Hepatocyte (in vitro differentiated cells): ENCODE measurements at regions not wholly inside any gene's neighbourhood (a gene's known extent, or its start where the extent isn't known, plus 50 kb on each side); places are given as distances from the start of the nearest gene placed in this dataset.

Experiments used
- DNase-seq: peaks from one replicate; pipeline ENCODE4 v3.0.0-alpha.2; 2016; ENCODE audit warnings: low spot score
- H2AFZ ChIP-seq: fragments of 200-600 bp; sonication (generic); 2 replicates; pipeline ENCODE4 v1.6.0; 2016; ENCODE audit warnings: antibody characterized with exemption, mild to moderate bottlenecking
- H3K27ac ChIP-seq: fragments of 200-600 bp; sonication (generic); 2 replicates; pipeline ENCODE4 v1.5.1; 2016; ENCODE audit warnings: mild to moderate bottlenecking
- H3K27me3 ChIP-seq: fragments of 200-600 bp; sonication (generic); 2 replicates; pipeline ENCODE4 v1.6.1; 2016
- H3K36me3 ChIP-seq: fragments of 200-600 bp; sonication (generic); replicated peaks from 2 replicates; pipeline ENCODE4 v1.5.1; 2016; ENCODE audit warnings: low read depth; ENCODE audit not compliant: insufficient read depth
- H3K4me1 ChIP-seq: fragments of 200-600 bp; sonication (generic); 2 replicates; pipeline ENCODE4 v1.5.1; 2016; ENCODE audit warnings: mild to moderate bottlenecking, moderate library complexity; ENCODE audit not compliant: insufficient read depth
- H3K4me2 ChIP-seq: fragments of 200-600 bp; sonication (generic); 2 replicates; pipeline ENCODE4 v1.6.0; 2016
- H3K4me3 ChIP-seq: fragments of 200-600 bp; sonication (generic); 2 replicates; pipeline ENCODE4 v1.5.1; 2016; ENCODE audit warnings: mild to moderate bottlenecking
- H3K79me2 ChIP-seq: fragments of 200-600 bp; sonication (generic); 2 replicates; pipeline ENCODE4 v1.6.0; 2017; ENCODE audit warnings: mild to moderate bottlenecking
- H3K9me2 ChIP-seq: fragments of 200-600 bp; sonication (generic); replicated peaks from 2 replicates; pipeline ENCODE4 v1.6.0; 2017; ENCODE audit warnings: mild to moderate bottlenecking; ENCODE audit not compliant: insufficient read depth
- H3K9me3 ChIP-seq: fragments of 200-600 bp; sonication (generic); 2 replicates; pipeline ENCODE4 v1.5.1; 2016; ENCODE audit warnings: low read depth, mild to moderate bottlenecking
- H4K20me1 ChIP-seq: fragments of 200-600 bp; sonication (generic); 2 replicates; pipeline ENCODE4 v1.6.0; 2016; ENCODE audit warnings: mild to moderate bottlenecking; ENCODE audit not compliant: insufficient read depth, poor library complexity, severe bottlenecking
- EZH2 ChIP-seq: fragments of 200-600 bp; sonication (generic); IDR thresholded peaks from 2 replicates; pipeline ENCODE4 v1.6.1; 2016; ENCODE audit warnings: antibody characterized with exemption, mild to moderate bottlenecking, borderline replicate concordance
- EZH2phosphoT487 ChIP-seq: fragments of 200-600 bp; sonication (generic); IDR thresholded peaks from one replicate; pipeline ENCODE4 v1.6.1; 2018; ENCODE audit warnings: antibody characterized with exemption, mild to moderate bottlenecking, low read depth, moderate library complexity; ENCODE audit not compliant: unreplicated experiment, severe bottlenecking
- WGBS: methylation state at CpG from one replicate; pipeline ENCODE4 v1.1.6; 2016; ENCODE audit warnings: low lambda C conversion rate; ENCODE audit errors: missing lambda C conversion rate; 5-methylcytosine and 5-hydroxymethylcytosine counted together
- TF ChIP-seq, protein P1 (sequence below): fragments of 200-600 bp; sonication (generic); IDR thresholded peaks from 2 replicates; pipeline ENCODE4 v1.5.1; 2016; ENCODE audit warnings: antibody characterized with exemption, mild to moderate bottlenecking; ENCODE audit not compliant: poor library complexity

DNA sequence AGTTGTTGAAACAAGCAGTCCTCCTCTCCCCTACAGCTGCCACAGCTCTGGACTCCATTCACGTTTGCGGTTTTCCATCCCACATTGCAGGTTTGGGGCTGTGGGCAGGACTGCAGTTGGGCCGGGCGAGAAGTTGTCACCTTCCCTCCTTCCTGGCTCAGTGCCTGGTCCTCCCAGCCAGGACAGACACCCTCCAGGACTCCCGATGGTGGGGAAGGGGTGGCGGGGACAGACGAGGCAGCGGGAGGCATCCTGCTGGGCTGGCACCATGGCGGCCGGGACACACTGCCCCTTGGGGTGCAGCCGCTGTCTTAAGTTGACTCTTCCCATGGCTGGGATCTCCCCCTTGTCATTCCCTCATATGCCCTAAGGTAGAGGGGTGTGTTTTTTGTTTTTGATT, 615.2 kb downstream of the BRD1 start:
- 89% methylated on average over 11 of the region's 11 CpGs for WGBS
- no peaks in the 10 kb centered on the region for H3K4me1 ChIP-seq
- no peak overlapping the region for H3K4me3 ChIP-seq
- H3K27me3 ChIP-seq: no peaks in the 10 kb centered on the region
- no peaks in the 10 kb centered on the region for H3K9me3 ChIP-seq
- H3K9me2 ChIP-seq: no peaks in the 10 kb centered on the region
- no peaks in the 10 kb centered on the region for H3K79me2 ChIP-seq
- H4K20me1 ChIP-seq: no peaks in the 10 kb centered on the region
- H3K36me3 ChIP-seq: no peaks in the 10 kb centered on the region
- H2AFZ ChIP-seq: no peak overlapping the region
- no peak overlapping the region for H3K4me2 ChIP-seq
- no peak for DNase-seq
- H3K27ac ChIP-seq: no peak overlapping the region
- no peak for TF ChIP-seq EZH2phosphoT487
- TF ChIP-seq, protein P1, sequence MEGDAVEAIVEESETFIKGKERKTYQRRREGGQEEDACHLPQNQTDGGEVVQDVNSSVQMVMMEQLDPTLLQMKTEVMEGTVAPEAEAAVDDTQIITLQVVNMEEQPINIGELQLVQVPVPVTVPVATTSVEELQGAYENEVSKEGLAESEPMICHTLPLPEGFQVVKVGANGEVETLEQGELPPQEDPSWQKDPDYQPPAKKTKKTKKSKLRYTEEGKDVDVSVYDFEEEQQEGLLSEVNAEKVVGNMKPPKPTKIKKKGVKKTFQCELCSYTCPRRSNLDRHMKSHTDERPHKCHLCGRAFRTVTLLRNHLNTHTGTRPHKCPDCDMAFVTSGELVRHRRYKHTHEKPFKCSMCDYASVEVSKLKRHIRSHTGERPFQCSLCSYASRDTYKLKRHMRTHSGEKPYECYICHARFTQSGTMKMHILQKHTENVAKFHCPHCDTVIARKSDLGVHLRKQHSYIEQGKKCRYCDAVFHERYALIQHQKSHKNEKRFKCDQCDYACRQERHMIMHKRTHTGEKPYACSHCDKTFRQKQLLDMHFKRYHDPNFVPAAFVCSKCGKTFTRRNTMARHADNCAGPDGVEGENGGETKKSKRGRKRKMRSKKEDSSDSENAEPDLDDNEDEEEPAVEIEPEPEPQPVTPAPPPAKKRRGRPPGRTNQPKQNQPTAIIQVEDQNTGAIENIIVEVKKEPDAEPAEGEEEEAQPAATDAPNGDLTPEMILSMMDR: no peak
- no peak for TF ChIP-seq EZH2

DNA sequence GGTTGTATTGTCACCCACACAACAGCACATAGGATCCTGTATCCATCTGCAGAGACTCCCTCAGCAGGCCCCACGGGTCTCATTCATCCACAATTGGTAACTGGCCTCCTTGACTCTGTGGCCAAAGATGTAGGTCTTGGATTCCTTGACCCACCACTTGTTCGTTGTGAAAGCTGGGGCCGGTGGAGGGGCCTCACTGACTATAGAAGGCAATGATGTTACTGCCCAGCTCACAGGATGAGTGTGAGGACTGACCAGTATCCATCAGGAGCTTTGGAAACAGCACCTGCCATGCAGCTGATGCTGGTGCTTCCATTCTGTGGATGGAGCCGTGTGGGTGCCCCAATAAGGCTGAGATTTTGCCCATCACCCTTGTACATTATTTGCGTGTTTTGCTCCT, 615.7 kb downstream of the BRD1 start:
- WGBS: 71% methylated on average over 5 of the region's 5 CpGs
- H3K4me1 ChIP-seq: no peaks in the 10 kb centered on the region
- TF ChIP-seq EZH2phosphoT487 (no peak), EZH2 (no peak)
- TF ChIP-seq, protein P1: no peak
- H4K20me1 ChIP-seq: no peaks in the 10 kb centered on the region
- no peak for DNase-seq
- H3K4me2 ChIP-seq: no peak overlapping the region
- no peaks in the 10 kb centered on the region for H3K36me3 ChIP-seq
- no peak overlapping the region for H3K4me3 ChIP-seq
- H3K9me2 ChIP-seq: no peaks in the 10 kb centered on the region
- no peaks in the 10 kb centered on the region for H3K27me3 ChIP-seq
- no peaks in the 10 kb centered on the region for H3K9me3 ChIP-seq
- no peak overlapping the region for H3K27ac ChIP-seq
- no peak overlapping the region for H2AFZ ChIP-seq
- H3K79me2 ChIP-seq: no peaks in the 10 kb centered on the region

DNA sequence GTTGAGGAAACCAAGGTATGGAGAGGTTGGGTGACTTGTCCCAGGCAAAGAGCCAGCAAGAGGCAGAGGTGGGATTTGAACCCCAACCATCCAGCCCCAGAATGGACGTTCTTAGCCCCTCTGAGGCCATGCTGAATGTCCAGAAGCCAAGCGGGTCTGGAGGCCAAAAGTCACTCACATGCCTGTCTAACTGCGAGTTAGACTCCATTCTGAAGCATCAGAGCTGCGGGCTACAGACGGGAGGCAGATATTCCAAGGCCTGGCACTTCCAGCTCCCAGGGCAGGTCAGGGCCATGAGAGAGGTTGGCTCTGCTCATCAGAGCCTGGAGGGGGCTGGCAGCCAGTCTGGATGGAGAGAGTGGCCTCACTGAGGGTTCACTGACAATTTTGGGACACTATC, 616.5 kb downstream of the BRD1 start:
- Histone ChIP-seq H3K36me3 (no peaks in the 10 kb centered on the region), H3K4me2 (no peak overlapping the region), H3K9me2 (no peaks in the 10 kb centered on the region), H3K27me3 (no peaks in the 10 kb centered on the region), H2AFZ (no peak overlapping the region), H3K27ac (no peak overlapping the region), H3K4me1 (no peaks in the 10 kb centered on the region), H3K4me3 (no peak overlapping the region), H3K79me2 (no peaks in the 10 kb centered on the region), H4K20me1 (no peaks in the 10 kb centered on the region), H3K9me3 (no peaks in the 10 kb centered on the region)
- DNase-seq: no peak
- TF ChIP-seq EZH2phosphoT487 (no peak), EZH2 (no peak)
- TF ChIP-seq, protein P1: no peak
- WGBS: 79% methylated on average over 5 of the region's 5 CpGs

DNA sequence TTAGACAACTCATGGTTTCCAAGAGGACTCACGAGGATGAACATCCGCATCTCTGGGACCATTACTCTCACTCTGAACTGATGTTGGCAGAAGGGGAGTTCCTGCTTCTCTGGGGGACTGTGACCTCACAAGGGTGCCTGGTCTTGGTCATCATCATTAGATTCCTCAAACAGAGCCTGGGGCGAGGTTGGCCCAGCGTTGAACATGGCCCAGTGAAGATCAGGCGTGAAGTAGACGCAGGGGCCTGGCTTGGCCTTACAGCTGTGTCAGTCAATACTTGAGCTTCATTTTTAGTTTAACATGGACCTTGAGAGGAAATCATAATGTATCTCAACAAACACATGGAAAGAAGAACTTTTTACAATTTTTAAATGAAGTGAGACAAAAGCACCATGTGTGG, 617.1 kb downstream of the BRD1 start:
- TF ChIP-seq EZH2: no peak
- TF ChIP-seq EZH2phosphoT487: no peak
- TF ChIP-seq, protein P1: no peak
- DNase-seq: no peak
- H3K9me3 ChIP-seq: no peaks in the 10 kb centered on the region
- H2AFZ ChIP-seq: no peak overlapping the region
- no peaks in the 10 kb centered on the region for H4K20me1 ChIP-seq
- H3K9me2 ChIP-seq: no peaks in the 10 kb centered on the region
- H3K4me1 ChIP-seq: no peaks in the 10 kb centered on the region
- no peak overlapping the region for H3K4me3 ChIP-seq
- H3K27me3 ChIP-seq: no peaks in the 10 kb centered on the region
- no peak overlapping the region for H3K27ac ChIP-seq
- H3K4me2 ChIP-seq: no peak overlapping the region
- WGBS: 88% methylated on average over 6 of the region's 6 CpGs
- no peaks in the 10 kb centered on the region for H3K79me2 ChIP-seq
- H3K36me3 ChIP-seq: no peaks in the 10 kb centered on the region
